Testis (tissue), 2 donors: ENCODE measurements at regions not wholly inside any gene's neighbourhood (a gene's known extent, or its start where the extent isn't known, plus 50 kb on each side); places are given as distances from the start of the nearest gene placed in this dataset.

Source experiments
- CTCF ChIP-seq, 3 experiments: fragments of 450-650 bp in 2 of 3; fragments of 200-600 bp in 1 of 3; sonication (generic) in 1 of 3; IDR thresholded peaks; one replicate each; pipeline ENCODE4 v1.5.1; 2016 to 2019; ENCODE audit warnings: antibody characterized with exemption in 3 of 3, mild to moderate bottlenecking in 2 of 3, moderate library complexity in 1 of 3
- POLR2A ChIP-seq: fragments of 450-650 bp; IDR thresholded peaks from one replicate; pipeline ENCODE4 v1.6.1; 2017; ENCODE audit warnings: antibody characterized with exemption, mild to moderate bottlenecking, moderate library complexity

GRCh38 chr15:36161771-36162212, 417.6 kb upstream of the CDIN1 start:
- no peak for TF ChIP-seq CTCF (IDR thresholded peaks at IDR 0.05)
- TF ChIP-seq POLR2A, result no peak
